Psoas muscle (tissue), 7 donors: ENCODE measurements at regions not wholly inside any gene's neighbourhood (a gene's known extent, or its start where the extent isn't known, plus 50 kb on each side); places are given as distances from the start of the nearest gene placed in this dataset.

Source experiments
- ATAC-seq, 4 donors: fragments of 200-7000 bp; cut with Tn5 transposase; one replicate each; pipeline ENCODE4 v1.9.1; 2020; ENCODE audit warnings: moderate library complexity in 3 of 4, mild to moderate bottlenecking in 2 of 4
- DNase-seq, 2 donors: peaks; one replicate each; pipeline ENCODE4 v3.0.0-alpha.2; 2020
- H3K27ac ChIP-seq: fragments of 200-600 bp; one replicate; pipeline ENCODE4 v1.8.0; 2022
- H3K27me3 ChIP-seq, 3 donors: fragments of 200-600 bp in 1 of 3; one replicate each; pipeline versions ENCODE4 v1.6.1 to v1.8.0; 2013 to 2022; ENCODE audit warnings: low read length in 2 of 3, mild to moderate bottlenecking in 2 of 3, moderate library complexity in 1 of 3; ENCODE audit not compliant: insufficient read depth in 3 of 3
- H3K36me3 ChIP-seq, 2 donors: fragments of 200-600 bp in 1 of 2; one replicate each; pipeline versions ENCODE4 v1.6.1 to v1.8.0; 2013 to 2022; ENCODE audit warnings: low read depth in 1 of 2, mild to moderate bottlenecking in 1 of 2, moderate library complexity in 1 of 2; ENCODE audit not compliant: insufficient read depth in 1 of 2
- H3K4me1 ChIP-seq: fragments of 200-600 bp; one replicate; pipeline ENCODE4 v1.8.0; 2022
- H3K4me3 ChIP-seq: fragments of 200-600 bp; one replicate; pipeline ENCODE4 v1.8.0; 2022; ENCODE audit warnings: mild to moderate bottlenecking
- H3K9me3 ChIP-seq: fragments of 200-600 bp; one replicate; pipeline ENCODE4 v1.8.0; 2022
- WGBS, 3 donors: extraction: QIAGEN DNeasy Blood & Tissue Kit; methylation state at CpG; one replicate each; pipeline versions ENCODE4 v1.1.6 to v1.1.7; 2013; 5-methylcytosine and 5-hydroxymethylcytosine counted together
- intact Hi-C, 2 donors: fragments of 100-400 bp; cut with DNase I; formaldehyde crosslinking; loops; one replicate each; pipeline versions ENCODE4 v1.11.0 to v1.14.2; 2022
- TF ChIP-seq, protein P1 (sequence below): fragments of 200-600 bp; IDR thresholded peaks from one replicate; pipeline ENCODE4 v1.8.0; 2022; ENCODE audit warnings: antibody characterized with exemption
- donor health status: healthy with polysubstance abuse.
- donor health status: DM: no; HTN: no; CAD: no; lungs with moderate emphysema.
- donor health status: Bipolar disorder and iron deficiency.
- donor health status: healthy.
- donor health status: DM: yes; HTN: yes; CAD: no.
- donor health status: DM: no; HTN: no; CAD: no.
- donor health status: DM: yes; HTN: yes; CAD: no.

DNA sequence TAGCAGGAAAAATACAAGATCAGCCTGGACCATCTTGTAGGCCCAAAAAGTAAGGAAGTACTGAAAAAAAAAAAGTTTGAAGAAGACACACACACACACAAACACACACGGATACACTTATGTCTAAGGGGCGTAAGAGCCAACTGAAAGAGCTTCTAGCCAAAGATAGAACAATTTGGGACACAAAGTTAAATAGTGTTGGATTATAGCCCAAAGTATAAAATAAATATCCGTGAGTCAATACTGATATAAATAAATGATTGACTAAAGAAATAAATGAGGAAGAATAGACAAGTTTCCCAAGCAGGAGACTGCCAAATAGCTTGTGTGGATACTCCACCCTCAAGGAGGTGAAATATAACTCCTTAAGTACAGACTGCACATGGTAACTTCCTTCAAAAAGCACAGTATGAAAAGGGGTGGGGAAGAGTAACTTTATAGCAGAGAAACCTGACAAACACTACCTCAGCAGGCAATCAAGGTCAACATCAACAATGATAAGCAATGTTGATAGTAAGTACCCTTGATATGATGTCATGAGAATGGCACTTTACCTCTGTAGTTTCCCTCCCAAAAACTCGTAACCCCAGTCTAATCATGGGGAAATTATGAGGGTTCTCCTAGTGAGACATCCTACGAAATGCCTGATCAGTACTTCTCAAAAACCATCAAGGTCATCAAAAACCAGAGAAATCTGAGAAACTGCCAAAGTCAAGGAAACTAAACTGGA is 187.3 kb upstream of the ATP11B start:
- ATAC-seq (no peak), DNase-seq (no peak)
- H3K4me1 ChIP-seq = no peaks in the 10 kb centered on the region
- H3K36me3 ChIP-seq = no peaks in the 10 kb centered on the region
- H3K9me3 ChIP-seq = no peaks in the 10 kb centered on the region
- no peaks in the 10 kb centered on the region for H3K27me3 ChIP-seq
- TF ChIP-seq, protein P1, sequence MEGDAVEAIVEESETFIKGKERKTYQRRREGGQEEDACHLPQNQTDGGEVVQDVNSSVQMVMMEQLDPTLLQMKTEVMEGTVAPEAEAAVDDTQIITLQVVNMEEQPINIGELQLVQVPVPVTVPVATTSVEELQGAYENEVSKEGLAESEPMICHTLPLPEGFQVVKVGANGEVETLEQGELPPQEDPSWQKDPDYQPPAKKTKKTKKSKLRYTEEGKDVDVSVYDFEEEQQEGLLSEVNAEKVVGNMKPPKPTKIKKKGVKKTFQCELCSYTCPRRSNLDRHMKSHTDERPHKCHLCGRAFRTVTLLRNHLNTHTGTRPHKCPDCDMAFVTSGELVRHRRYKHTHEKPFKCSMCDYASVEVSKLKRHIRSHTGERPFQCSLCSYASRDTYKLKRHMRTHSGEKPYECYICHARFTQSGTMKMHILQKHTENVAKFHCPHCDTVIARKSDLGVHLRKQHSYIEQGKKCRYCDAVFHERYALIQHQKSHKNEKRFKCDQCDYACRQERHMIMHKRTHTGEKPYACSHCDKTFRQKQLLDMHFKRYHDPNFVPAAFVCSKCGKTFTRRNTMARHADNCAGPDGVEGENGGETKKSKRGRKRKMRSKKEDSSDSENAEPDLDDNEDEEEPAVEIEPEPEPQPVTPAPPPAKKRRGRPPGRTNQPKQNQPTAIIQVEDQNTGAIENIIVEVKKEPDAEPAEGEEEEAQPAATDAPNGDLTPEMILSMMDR = no peak
- H3K4me3 ChIP-seq = no peak overlapping the region
- no peak overlapping the region for H3K27ac ChIP-seq
- intact Hi-C loops = no loop called here
- WGBS, 3 donors = 71 to 78% (median 73%) methylated on average over 5 of the region's 5 CpGs

DNA sequence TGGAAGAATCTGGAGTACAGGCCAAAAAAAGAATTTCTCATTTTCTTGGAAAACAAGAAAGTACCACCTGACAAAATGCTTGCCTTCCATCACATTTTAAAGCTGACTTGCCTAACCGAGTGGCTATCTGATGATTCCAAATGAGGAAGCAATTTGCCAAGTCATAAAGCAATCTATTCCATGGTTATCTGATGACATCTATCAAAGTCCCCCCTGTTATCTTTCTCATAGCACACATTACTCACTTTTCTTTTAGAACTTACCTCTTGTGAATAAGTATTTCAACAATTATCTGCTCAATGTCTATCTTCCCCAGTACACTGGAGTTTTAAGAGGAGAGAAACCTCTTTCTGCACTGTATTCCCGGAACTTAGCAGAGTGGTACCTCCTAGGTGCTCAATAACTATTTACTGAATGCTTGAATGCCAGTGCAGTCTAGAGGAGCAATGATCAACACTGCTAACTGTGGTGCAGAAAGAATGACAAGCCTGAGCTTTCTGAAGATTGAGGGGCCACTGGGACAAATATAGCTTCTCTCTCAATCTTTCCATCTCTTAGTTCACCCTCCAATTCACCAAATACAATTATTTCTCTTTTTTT is 186.3 kb upstream of the ATP11B start:
- WGBS, 3 donors = 47 to 52% (median 48%) methylated on average over 2 of the region's 2 CpGs
- TF ChIP-seq, protein P1 = no peak

DNA sequence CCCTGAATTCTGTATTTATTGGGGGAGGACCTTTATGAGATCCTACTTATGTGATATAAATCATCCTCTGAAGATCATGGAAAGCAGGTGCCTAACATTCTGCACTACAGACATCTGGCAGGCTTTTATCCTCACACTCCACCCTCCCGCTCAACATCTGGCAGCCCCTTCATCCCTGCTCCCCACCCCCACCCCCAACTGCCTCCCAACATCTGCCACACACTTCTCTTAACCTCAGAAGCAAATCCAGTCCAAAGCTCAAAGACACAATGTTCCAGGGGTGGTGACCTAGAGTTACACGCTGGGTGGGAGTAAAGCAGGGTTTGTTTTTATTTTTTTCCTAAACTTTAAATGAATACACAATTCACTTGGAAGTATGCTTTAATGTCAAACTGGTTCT is 184.5 kb upstream of the ATP11B start:
- 20 to 32% (median 20%) methylated on average over 2 of the region's 2 CpGs for WGBS, 3 donors
- Histone ChIP-seq H3K4me3 (no peak overlapping the region), H3K27ac (no peak overlapping the region), H3K4me1 (no peaks in the 10 kb centered on the region), H3K36me3 (no peaks in the 10 kb centered on the region), H3K9me3 (no peaks in the 10 kb centered on the region), H3K27me3 (no peaks in the 10 kb centered on the region)
- no peak for DNase-seq
- ATAC-seq = no peak
- TF ChIP-seq, protein P1 = no peak
- intact Hi-C loops = no loop called here

More for the DNA sequence above, 186.3 kb upstream of the ATP11B start:
- DNase-seq (no peak), ATAC-seq (no peak)
- Histone ChIP-seq H3K9me3 (no peaks in the 10 kb centered on the region), H3K27me3 (no peaks in the 10 kb centered on the region), H3K27ac (no peak overlapping the region), H3K4me1 (no peaks in the 10 kb centered on the region), H3K4me3 (no peak overlapping the region), H3K36me3 (no peaks in the 10 kb centered on the region)
- intact Hi-C loops = no loop called here

DNA sequence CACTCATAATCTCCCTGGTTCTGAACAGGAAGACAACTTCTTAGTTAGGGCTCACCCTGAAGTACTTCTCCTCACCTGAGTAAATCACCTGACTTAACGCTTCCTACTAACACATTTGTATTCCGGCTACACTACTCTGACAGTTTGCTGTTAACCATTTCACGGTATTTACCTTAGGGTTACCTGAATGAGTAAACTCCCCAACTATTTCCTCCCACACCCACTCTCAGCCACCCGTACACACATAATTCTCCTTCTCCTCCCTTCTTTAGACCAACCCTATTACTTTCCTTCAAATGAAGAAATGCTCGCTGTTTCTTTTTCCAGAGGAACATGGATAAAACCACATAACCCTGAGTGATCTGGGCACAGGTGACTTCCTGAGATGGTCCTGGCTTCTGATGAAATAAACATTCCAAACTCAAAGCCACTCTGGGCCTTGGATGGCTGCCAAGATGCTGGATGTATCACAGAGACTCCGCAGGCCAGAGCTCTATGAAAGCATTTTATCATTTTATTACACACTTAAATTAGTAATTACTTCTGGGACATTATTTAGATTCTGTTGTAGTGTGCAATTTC is 183.6 kb upstream of the ATP11B start:
- H3K4me1 ChIP-seq = no peaks in the 10 kb centered on the region
- no peaks in the 10 kb centered on the region for H3K9me3 ChIP-seq
- ATAC-seq (no peak), DNase-seq (no peak)
- TF ChIP-seq, protein P1 = no peak
- no peaks in the 10 kb centered on the region for H3K27me3 ChIP-seq
- no peak overlapping the region for H3K27ac ChIP-seq
- WGBS, 3 donors = 59 to 71% (median 65%) methylated on average over 6 of the region's 6 CpGs
- no peaks in the 10 kb centered on the region for H3K36me3 ChIP-seq
- no peak overlapping the region for H3K4me3 ChIP-seq
- intact Hi-C loops = no loop called here
